GM06990 (cell line): ENCODE measurements at regions not wholly inside any gene's neighbourhood (a gene's known extent, or its start where the extent isn't known, plus 50 kb on each side); places are given as distances from the start of the nearest gene placed in this dataset.

Experiments used
- DNase-seq: peaks from one replicate; pipeline ENCODE4 v3.0.0-alpha.2; 2011; ENCODE audit not compliant: insufficient read length; ENCODE audit errors: extremely low read depth
- H3K27me3 ChIP-seq: replicated peaks from 2 replicates; pipeline ENCODE4 v1.6.0; 2011; ENCODE audit warnings: low read length; ENCODE audit not compliant: control insufficient read depth, insufficient read depth
- H3K36me3 ChIP-seq: 2 replicates; pipeline ENCODE4 v1.5.1; 2011; ENCODE audit warnings: low read length; ENCODE audit not compliant: control insufficient read depth, insufficient read depth
- H3K4me3 ChIP-seq: replicated peaks from 2 replicates; pipeline ENCODE4 v1.5.1; 2011; ENCODE audit warnings: low read depth, mild to moderate bottlenecking, control low read depth, low read length
- CTCF ChIP-seq: IDR thresholded peaks from 2 replicates; pipeline ENCODE4 v1.5.1; 2011; ENCODE audit warnings: low read length, control low read depth, mild to moderate bottlenecking, inconsistent platforms; ENCODE audit not compliant: insufficient read depth, poor library complexity, severe bottlenecking

GRCh38 chr9:1454211-1454610 is 404.1 kb downstream of the DMRT2 start:
- Histone ChIP-seq H3K36me3 (no peaks in the 10 kb centered on the region), H3K4me3 (no peak overlapping the region), H3K27me3 (peaks cover 1% of the 10 kb centered on the region; the same call in 1 of the 2 replicates)
- TF ChIP-seq CTCF = no peak
- DNase-seq = no peak

- H3K36me3 ChIP-seq = no peaks in the 10 kb centered on the region
- no peak for TF ChIP-seq CTCF
- H3K4me3 ChIP-seq = no peak overlapping the region
- H3K27me3 ChIP-seq = peaks cover 1% of the 10 kb centered on the region; the same call in 1 of the 2 replicates
- no peak for DNase-seq
Measured at GRCh38 chr9:1454616-1455347, 404.6 kb downstream of the DMRT2 start.

GRCh38 chr9:1455766-1456165 is 405.6 kb downstream of the DMRT2 start:
- Histone ChIP-seq H3K4me3 (no peak overlapping the region), H3K36me3 (no peaks in the 10 kb centered on the region), H3K27me3 (peaks cover 1% of the 10 kb centered on the region; the same call in 1 of the 2 replicates)
- TF ChIP-seq CTCF = no peak
- DNase-seq = no peak

GRCh38 chr9:1456301-1457024 is 406.3 kb downstream of the DMRT2 start:
- no peak overlapping the region for H3K4me3 ChIP-seq
- no peak for DNase-seq
- H3K27me3 ChIP-seq = peaks cover 1% of the 10 kb centered on the region; the same call in 1 of the 2 replicates
- TF ChIP-seq CTCF = no peak
- no peaks in the 10 kb centered on the region for H3K36me3 ChIP-seq

- TF ChIP-seq CTCF = no peak
- Histone ChIP-seq H3K36me3 (no peaks in the 10 kb centered on the region), H3K27me3 (peaks cover 1% of the 10 kb centered on the region; the same call in 1 of the 2 replicates), H3K4me3 (no peak overlapping the region)
- no peak for DNase-seq
Measured at GRCh38 chr9:1457460-1457859, 407.3 kb downstream of the DMRT2 start.
